Astrocyte (in vitro differentiated cells and primary cell): ENCODE measurements at regions not wholly inside any gene's neighbourhood (a gene's known extent, or its start where the extent isn't known, plus 50 kb on each side); places are given as distances from the start of the nearest gene placed in this dataset.

Experiments used
- DNase-seq: peaks from one replicate; pipeline ENCODE4 v3.0.0-alpha.2; 2010; ENCODE audit warnings: low read depth
- FAIRE-seq: peaks from 2 replicates; lab custom pipeline; 2011; peaks lifted over from hg19 to GRCh38; lab: Jason Lieb, UNC
- H2AFZ ChIP-seq: 2 replicates; pipeline ENCODE4 v1.6.0; 2012; ENCODE audit warnings: low read depth, low read length, inconsistent platforms
- H3K27ac ChIP-seq: 2 replicates; pipeline ENCODE4 v1.5.1; 2011; ENCODE audit warnings: low read depth, low read length, inconsistent platforms
- H3K27me3 ChIP-seq: 2 replicates; pipeline ENCODE4 v1.6.0; 2011; ENCODE audit warnings: low read length, inconsistent platforms; ENCODE audit not compliant: insufficient read depth
- H3K36me3 ChIP-seq: 2 replicates; pipeline ENCODE4 v1.5.1; 2011; ENCODE audit warnings: low read length, inconsistent platforms; ENCODE audit not compliant: insufficient read depth
- H3K4me1 ChIP-seq: 2 replicates; pipeline ENCODE4 v1.5.1; 2011; ENCODE audit warnings: low read length, inconsistent platforms; ENCODE audit not compliant: insufficient read depth
- H3K4me2 ChIP-seq: 2 replicates; pipeline ENCODE4 v1.6.0; 2012; ENCODE audit warnings: low read length, inconsistent platforms
- H3K4me3 ChIP-seq: 2 replicates; pipeline ENCODE4 v1.5.1; 2011; ENCODE audit warnings: low read depth, mild to moderate bottlenecking, low read length, inconsistent platforms; ENCODE audit not compliant: insufficient read depth
- H3K79me2 ChIP-seq: 2 replicates; pipeline ENCODE4 v1.6.0; 2012; ENCODE audit warnings: mild to moderate bottlenecking, low read length, inconsistent platforms; ENCODE audit not compliant: insufficient read depth
- H3K9ac ChIP-seq: 2 replicates; pipeline ENCODE4 v1.6.0; 2012; ENCODE audit warnings: mild to moderate bottlenecking, low read length, inconsistent platforms
- H3K9me3 ChIP-seq: 2 replicates; pipeline ENCODE4 v1.5.1; 2012; ENCODE audit warnings: low read depth, mild to moderate bottlenecking, low read length, inconsistent platforms; ENCODE audit not compliant: insufficient read depth
- H4K20me1 ChIP-seq: 2 replicates; pipeline ENCODE4 v1.6.0; 2012; ENCODE audit warnings: low read length, inconsistent platforms; ENCODE audit not compliant: insufficient read depth
- H3K27ac Mint-ChIP-seq: one replicate; pipeline ENCODE4 v1.8.0; 2021; ENCODE audit warnings: mild to moderate bottlenecking, mixed read lengths; ENCODE audit not compliant: unreplicated experiment
- H3K27me3 Mint-ChIP-seq: one replicate; pipeline ENCODE4 v1.8.0; 2021; ENCODE audit warnings: low read depth, mixed read lengths; ENCODE audit not compliant: unreplicated experiment
- H3K36me3 Mint-ChIP-seq: one replicate; pipeline ENCODE4 v1.8.0; 2021; ENCODE audit warnings: low read depth, mixed read lengths; ENCODE audit not compliant: unreplicated experiment
- H3K4me1 Mint-ChIP-seq: one replicate; pipeline ENCODE4 v1.8.0; 2021; ENCODE audit warnings: low read depth, mixed read lengths; ENCODE audit not compliant: unreplicated experiment
- H3K4me3 Mint-ChIP-seq: one replicate; pipeline ENCODE4 v1.8.0; 2021; ENCODE audit warnings: mild to moderate bottlenecking, moderate library complexity, mixed read lengths; ENCODE audit not compliant: unreplicated experiment
- H3K9me3 Mint-ChIP-seq: one replicate; pipeline ENCODE4 v1.8.0; 2021; ENCODE audit warnings: mild to moderate bottlenecking, mixed read lengths; ENCODE audit not compliant: unreplicated experiment
- EZH2 ChIP-seq: IDR thresholded peaks from 2 replicates; pipeline ENCODE4 v1.6.1; 2012; ENCODE audit warnings: mild to moderate bottlenecking, low read length, inconsistent platforms; ENCODE audit not compliant: insufficient read depth
- TF ChIP-seq, protein P1 (sequence below): IDR thresholded peaks from 2 replicates; pipeline ENCODE4 v1.5.1; 2011; ENCODE audit warnings: low read depth, mild to moderate bottlenecking, inconsistent platforms, low read length, moderate library complexity; ENCODE audit not compliant: insufficient read depth

- FAIRE-seq (peak; percentile 39), DNase-seq (peak; percentile 20)
- peak overlapping the region; percentile 54 for H3K4me2 ChIP-seq
- peak overlapping the region; percentile 57 for H3K27ac ChIP-seq
- Mint-ChIP-seq H3K4me3 (no peak overlapping the region), H3K27me3 (no peaks in the 10 kb centered on the region), H3K36me3 (no peaks in the 10 kb centered on the region), H3K27ac (no peak overlapping the region), H3K4me1 (no peaks in the 10 kb centered on the region), H3K9me3 (peaks cover 5% of the 10 kb centered on the region)
- no peaks in the 10 kb centered on the region for H3K36me3 ChIP-seq
- H3K9me3 ChIP-seq, result no peaks in the 10 kb centered on the region
- H2AFZ ChIP-seq, result no peak overlapping the region
- TF ChIP-seq EZH2, result no peak
- H3K9ac ChIP-seq, result peak overlapping the region; percentile 25
- no peaks in the 10 kb centered on the region for H3K79me2 ChIP-seq
- no peaks in the 10 kb centered on the region for H4K20me1 ChIP-seq
- peaks cover 6% of the 10 kb centered on the region for H3K4me1 ChIP-seq
- no peak overlapping the region for H3K4me3 ChIP-seq
- H3K27me3 ChIP-seq, result peaks cover 2% of the 10 kb centered on the region
These were observed 99.0 kb upstream of the TNFSF11 start for GRCh38 chr13:42474954-42475353.

GRCh38 chr13:42477596-42478190 is 96.3 kb upstream of the TNFSF11 start:
- FAIRE-seq, result no peak
- Histone ChIP-seq H3K9me3 (no peaks in the 10 kb centered on the region), H3K4me3 (no peak overlapping the region), H4K20me1 (no peaks in the 10 kb centered on the region), H3K9ac (no peak overlapping the region), H3K27ac (no peak overlapping the region), H3K27me3 (peaks cover 4% of the 10 kb centered on the region), H3K4me1 (peaks cover 6% of the 10 kb centered on the region), H2AFZ (no peak overlapping the region), H3K36me3 (no peaks in the 10 kb centered on the region), H3K79me2 (no peaks in the 10 kb centered on the region), H3K4me2 (no peak overlapping the region)
- H3K4me1 Mint-ChIP-seq, result no peaks in the 10 kb centered on the region
- DNase-seq, result no peak
- no peaks in the 10 kb centered on the region for H3K36me3 Mint-ChIP-seq
- peaks cover 3% of the 10 kb centered on the region for H3K27me3 Mint-ChIP-seq
- peaks cover 2% of the 10 kb centered on the region for H3K9me3 Mint-ChIP-seq
- TF ChIP-seq, protein P1, sequence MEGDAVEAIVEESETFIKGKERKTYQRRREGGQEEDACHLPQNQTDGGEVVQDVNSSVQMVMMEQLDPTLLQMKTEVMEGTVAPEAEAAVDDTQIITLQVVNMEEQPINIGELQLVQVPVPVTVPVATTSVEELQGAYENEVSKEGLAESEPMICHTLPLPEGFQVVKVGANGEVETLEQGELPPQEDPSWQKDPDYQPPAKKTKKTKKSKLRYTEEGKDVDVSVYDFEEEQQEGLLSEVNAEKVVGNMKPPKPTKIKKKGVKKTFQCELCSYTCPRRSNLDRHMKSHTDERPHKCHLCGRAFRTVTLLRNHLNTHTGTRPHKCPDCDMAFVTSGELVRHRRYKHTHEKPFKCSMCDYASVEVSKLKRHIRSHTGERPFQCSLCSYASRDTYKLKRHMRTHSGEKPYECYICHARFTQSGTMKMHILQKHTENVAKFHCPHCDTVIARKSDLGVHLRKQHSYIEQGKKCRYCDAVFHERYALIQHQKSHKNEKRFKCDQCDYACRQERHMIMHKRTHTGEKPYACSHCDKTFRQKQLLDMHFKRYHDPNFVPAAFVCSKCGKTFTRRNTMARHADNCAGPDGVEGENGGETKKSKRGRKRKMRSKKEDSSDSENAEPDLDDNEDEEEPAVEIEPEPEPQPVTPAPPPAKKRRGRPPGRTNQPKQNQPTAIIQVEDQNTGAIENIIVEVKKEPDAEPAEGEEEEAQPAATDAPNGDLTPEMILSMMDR, result no peak
- TF ChIP-seq EZH2, result no peak
- no peak overlapping the region for H3K27ac Mint-ChIP-seq
- no peak overlapping the region for H3K4me3 Mint-ChIP-seq

DNA sequence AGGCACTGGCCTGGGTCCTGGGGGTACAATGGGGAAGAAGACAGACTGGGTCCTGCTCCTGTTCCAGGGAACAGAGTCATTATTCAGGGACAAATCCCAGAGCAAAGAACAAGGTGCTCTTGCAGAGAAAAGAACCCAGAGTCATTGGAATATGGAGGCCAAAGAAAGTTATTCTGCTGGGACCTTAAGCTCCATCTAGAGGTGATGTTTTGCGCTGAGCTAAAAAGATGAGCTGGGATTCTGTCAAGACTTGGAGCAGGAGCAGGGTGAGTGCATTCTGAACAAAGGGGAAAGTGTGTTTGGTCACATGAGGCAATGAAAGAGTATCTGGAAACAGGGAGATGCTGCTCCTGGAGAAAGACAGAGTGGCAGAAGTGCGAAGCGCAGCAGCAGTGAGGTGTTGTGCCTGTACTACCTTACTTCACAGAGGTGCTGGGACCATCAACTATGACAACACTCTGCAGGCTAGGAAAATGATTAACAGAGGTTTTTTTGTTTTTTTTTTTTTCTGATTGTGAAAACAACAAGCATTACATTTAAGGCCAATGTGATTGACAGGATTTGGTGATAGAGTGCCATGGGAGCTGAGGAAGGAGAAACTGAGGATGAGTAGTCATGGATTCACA is 95.3 kb upstream of the TNFSF11 start:
- no peaks in the 10 kb centered on the region for H3K4me1 Mint-ChIP-seq
- FAIRE-seq (no peak), DNase-seq (no peak)
- no peak overlapping the region for H3K4me3 ChIP-seq
- no peak overlapping the region for H3K4me2 ChIP-seq
- H3K27me3 Mint-ChIP-seq, result peaks cover 3% of the 10 kb centered on the region
- no peaks in the 10 kb centered on the region for H4K20me1 ChIP-seq
- H3K27ac ChIP-seq, result no peak overlapping the region
- no peaks in the 10 kb centered on the region for H3K36me3 Mint-ChIP-seq
- no peak for TF ChIP-seq EZH2
- TF ChIP-seq, protein P1, result peak; percentile 37
- no peaks in the 10 kb centered on the region for H3K9me3 ChIP-seq
- no peak overlapping the region for H3K27ac Mint-ChIP-seq
- H3K9ac ChIP-seq, result no peak overlapping the region
- peaks cover 6% of the 10 kb centered on the region for H3K4me1 ChIP-seq
- no peaks in the 10 kb centered on the region for H3K79me2 ChIP-seq
- no peaks in the 10 kb centered on the region for H3K9me3 Mint-ChIP-seq
- no peaks in the 10 kb centered on the region for H3K36me3 ChIP-seq
- no peak overlapping the region for H2AFZ ChIP-seq
- H3K27me3 ChIP-seq, result peaks cover 5% of the 10 kb centered on the region
- H3K4me3 Mint-ChIP-seq, result no peak overlapping the region
